ENCODE measurements at regions not wholly inside any gene's neighbourhood (a gene's known extent, or its start where the extent isn't known, plus 50 kb on each side); places are given as distances from the start of the nearest gene placed in this dataset.

- Mint-ChIP-seq H3K27ac (no peak overlapping the region), H3K4me1 (peaks cover 0 to 9% (median 0%) of the 10 kb centered on the region in 3 donors), H3K27me3 (peaks cover 6 to 8% of the 10 kb centered on the region in 2 donors), H3K4me3 (no peak overlapping the region), H3K9me3 (peaks cover 0 to 3% (median 0%) of the 10 kb centered on the region in 3 donors), H3K36me3 (no peaks in the 10 kb centered on the region)
- ChIA-PET CTCF (no interaction called here), POLR2A (no interaction called here)
- ATAC-seq (replicated peaks in 1 of 4), result no peak
- no peak for DNase-seq
- Histone ChIP-seq H3K9me3 (no peaks in the 10 kb centered on the region), H3K27ac (ENCODE audit: low read length) (no peak overlapping the region), H3K36me3 (ENCODE audit: control insufficient read depth in 2 of 2, extremely low read depth in 1 of 2, insufficient read depth in 1 of 2, low read length in 1 of 2) (no peaks in the 10 kb centered on the region), H3K27me3 (replicated peaks in 1 of 2; ENCODE audit: control insufficient read depth in 2 of 2, extremely low read depth in 1 of 2, insufficient read depth in 2 of 2, low read length in 1 of 2) (peaks cover 0 to 22% of the 10 kb centered on the region in 2 experiments), H3K4me3 (ENCODE audit: control insufficient read depth in 1 of 2, extremely low read depth in 1 of 2, low read length in 1 of 2) (no peak overlapping the region), H3K4me1 (ENCODE audit: control insufficient read depth in 1 of 2, extremely low read depth in 1 of 2, insufficient read depth in 2 of 2, low read length in 2 of 2) (no peaks in the 10 kb centered on the region)
- WGBS (ENCODE audit: insufficient coverage), result 98% methylated on average over 6 of the region's 8 CpGs
Measured at GRCh38 chr18:78655921-78656320, 323.7 kb upstream of the SALL3 start.

- Mint-ChIP-seq H3K9me3 (peaks cover 0 to 3% (median 0%) of the 10 kb centered on the region in 3 donors), H3K4me3 (no peak overlapping the region), H3K27me3 (peaks cover 8% of the 10 kb centered on the region in 2 donors), H3K4me1 (peaks cover 0 to 9% (median 0%) of the 10 kb centered on the region in 3 donors), H3K27ac (no peak overlapping the region), H3K36me3 (no peaks in the 10 kb centered on the region)
- ChIA-PET CTCF (no interaction called here), POLR2A (no interaction called here)
- Histone ChIP-seq H3K4me3 (ENCODE audit: control insufficient read depth in 1 of 2, extremely low read depth in 1 of 2, low read length in 1 of 2) (no peak overlapping the region), H3K27me3 (replicated peaks in 1 of 2; ENCODE audit: control insufficient read depth in 2 of 2, extremely low read depth in 1 of 2, insufficient read depth in 2 of 2, low read length in 1 of 2) (peaks cover 0 to 19% of the 10 kb centered on the region in 2 experiments), H3K9me3 (no peaks in the 10 kb centered on the region), H3K36me3 (ENCODE audit: control insufficient read depth in 2 of 2, extremely low read depth in 1 of 2, insufficient read depth in 1 of 2, low read length in 1 of 2) (no peaks in the 10 kb centered on the region), H3K4me1 (ENCODE audit: control insufficient read depth in 1 of 2, extremely low read depth in 1 of 2, insufficient read depth in 2 of 2, low read length in 2 of 2) (no peaks in the 10 kb centered on the region), H3K27ac (ENCODE audit: low read length) (no peak overlapping the region)
- no peak for DNase-seq
- 87% methylated on average over 18 of the region's 21 CpGs for WGBS (ENCODE audit: insufficient coverage)
- ATAC-seq (replicated peaks in 1 of 4), result no peak
Measured at GRCh38 chr18:78656346-78656925, 323.2 kb upstream of the SALL3 start.

- no peaks in the 10 kb centered on the region for H3K36me3 Mint-ChIP-seq
- Histone ChIP-seq H3K27me3 (replicated peaks in 1 of 2; ENCODE audit: control insufficient read depth in 2 of 2, extremely low read depth in 1 of 2, insufficient read depth in 2 of 2, low read length in 1 of 2) (peaks cover 0 to 19% of the 10 kb centered on the region in 2 experiments), H3K9me3 (no peaks in the 10 kb centered on the region), H3K4me3 (ENCODE audit: control insufficient read depth in 1 of 2, extremely low read depth in 1 of 2, low read length in 1 of 2) (no peak overlapping the region), H3K36me3 (ENCODE audit: control insufficient read depth in 2 of 2, extremely low read depth in 1 of 2, insufficient read depth in 1 of 2, low read length in 1 of 2) (no peaks in the 10 kb centered on the region), H3K27ac (ENCODE audit: low read length) (no peak overlapping the region), H3K4me1 (ENCODE audit: control insufficient read depth in 1 of 2, extremely low read depth in 1 of 2, insufficient read depth in 2 of 2, low read length in 2 of 2) (no peaks in the 10 kb centered on the region)
- H3K27ac Mint-ChIP-seq, result no peak overlapping the region
- H3K27me3 Mint-ChIP-seq, result peaks cover 8% of the 10 kb centered on the region in 2 donors
- 90% methylated on average over 7 of the region's 8 CpGs for WGBS (ENCODE audit: insufficient coverage)
- DNase-seq (no peak), ATAC-seq (replicated peaks in 1 of 4) (no peak)
- POLR2A ChIA-PET, result no interaction called here
- no peak overlapping the region for H3K4me3 Mint-ChIP-seq
- H3K9me3 Mint-ChIP-seq, result no peaks in the 10 kb centered on the region
- CTCF ChIA-PET, result no interaction called here
- H3K4me1 Mint-ChIP-seq, result peaks cover 0 to 9% (median 0%) of the 10 kb centered on the region in 3 donors
Measured at GRCh38 chr18:78658531-78658930, 321.1 kb upstream of the SALL3 start.

GRCh38 chr18:78659057-78659456, 320.6 kb upstream of the SALL3 start:
- H3K4me1 ChIP-seq (ENCODE audit: control insufficient read depth in 1 of 2, extremely low read depth in 1 of 2, insufficient read depth in 2 of 2, low read length in 2 of 2), result no peaks in the 10 kb centered on the region
- ChIA-PET CTCF (no interaction called here), POLR2A (no interaction called here)
- Mint-ChIP-seq H3K36me3 (no peaks in the 10 kb centered on the region), H3K27me3 (peaks cover 8% of the 10 kb centered on the region in 2 donors), H3K4me3 (no peak overlapping the region), H3K27ac (no peak overlapping the region), H3K9me3 (no peaks in the 10 kb centered on the region), H3K4me1 (peaks cover 0 to 9% (median 0%) of the 10 kb centered on the region in 3 donors)
- WGBS (ENCODE audit: insufficient coverage), result 79% methylated on average over 8 of the region's 14 CpGs
- H3K9me3 ChIP-seq, result no peaks in the 10 kb centered on the region
- H3K27ac ChIP-seq (ENCODE audit: low read length), result no peak overlapping the region
- H3K36me3 ChIP-seq (ENCODE audit: control insufficient read depth in 2 of 2, extremely low read depth in 1 of 2, insufficient read depth in 1 of 2, low read length in 1 of 2), result no peaks in the 10 kb centered on the region
- peaks cover 0 to 19% of the 10 kb centered on the region in 2 experiments for H3K27me3 ChIP-seq (replicated peaks in 1 of 2; ENCODE audit: control insufficient read depth in 2 of 2, extremely low read depth in 1 of 2, insufficient read depth in 2 of 2, low read length in 1 of 2)
- H3K4me3 ChIP-seq (ENCODE audit: control insufficient read depth in 1 of 2, extremely low read depth in 1 of 2, low read length in 1 of 2), result no peak overlapping the region
- DNase-seq, result no peak
- ATAC-seq (replicated peaks in 1 of 4), result no peak

- Histone ChIP-seq H3K9me3 (no peaks in the 10 kb centered on the region), H3K36me3 (ENCODE audit: control insufficient read depth in 2 of 2, extremely low read depth in 1 of 2, insufficient read depth in 1 of 2, low read length in 1 of 2) (no peaks in the 10 kb centered on the region), H3K4me3 (ENCODE audit: control insufficient read depth in 1 of 2, extremely low read depth in 1 of 2, low read length in 1 of 2) (no peak overlapping the region), H3K27ac (ENCODE audit: low read length) (no peak overlapping the region), H3K27me3 (replicated peaks in 1 of 2; ENCODE audit: control insufficient read depth in 2 of 2, extremely low read depth in 1 of 2, insufficient read depth in 2 of 2, low read length in 1 of 2) (peaks cover 0 to 19% of the 10 kb centered on the region in 2 experiments), H3K4me1 (ENCODE audit: control insufficient read depth in 1 of 2, extremely low read depth in 1 of 2, insufficient read depth in 2 of 2, low read length in 2 of 2) (no peaks in the 10 kb centered on the region)
- Mint-ChIP-seq H3K4me3 (no peak overlapping the region), H3K4me1 (peaks cover 0 to 9% (median 0%) of the 10 kb centered on the region in 3 donors), H3K27me3 (peaks cover 8% of the 10 kb centered on the region in 2 donors), H3K9me3 (no peaks in the 10 kb centered on the region), H3K27ac (no peak overlapping the region), H3K36me3 (no peaks in the 10 kb centered on the region)
- ATAC-seq (replicated peaks in 1 of 4), result peak in 1 of 4 experiments; percentile 32
- DNase-seq, result peak in 3 of 35 experiments; percentile 9 to 16 (median 13)
- CTCF ChIA-PET, result no interaction called here
- POLR2A ChIA-PET, result no interaction called here
- WGBS (ENCODE audit: insufficient coverage), result 41% methylated on average over 13 of the region's 16 CpGs
Measured at GRCh38 chr18:78659748-78660147, 319.9 kb upstream of the SALL3 start.

GRCh38 chr18:78660311-78660710, 319.3 kb upstream of the SALL3 start:
- H3K36me3 ChIP-seq (ENCODE audit: control insufficient read depth in 2 of 2, extremely low read depth in 1 of 2, insufficient read depth in 1 of 2, low read length in 1 of 2), result no peaks in the 10 kb centered on the region
- DNase-seq (no peak), ATAC-seq (replicated peaks in 1 of 4) (no peak)
- H3K9me3 Mint-ChIP-seq, result no peaks in the 10 kb centered on the region
- WGBS (ENCODE audit: insufficient coverage), result 75% methylated on average over 10 of the region's 10 CpGs
- H3K4me1 Mint-ChIP-seq, result peaks cover 0 to 9% (median 0%) of the 10 kb centered on the region in 3 donors
- no peak overlapping the region for H3K27ac Mint-ChIP-seq
- H3K27ac ChIP-seq (ENCODE audit: low read length), result no peak overlapping the region
- POLR2A ChIA-PET, result no interaction called here
- no peak overlapping the region for H3K4me3 ChIP-seq (ENCODE audit: control insufficient read depth in 1 of 2, extremely low read depth in 1 of 2, low read length in 1 of 2)
- peaks cover 8% of the 10 kb centered on the region in 2 donors for H3K27me3 Mint-ChIP-seq
- no peaks in the 10 kb centered on the region for H3K4me1 ChIP-seq (ENCODE audit: control insufficient read depth in 1 of 2, extremely low read depth in 1 of 2, insufficient read depth in 2 of 2, low read length in 2 of 2)
- H3K9me3 ChIP-seq, result no peaks in the 10 kb centered on the region
- H3K4me3 Mint-ChIP-seq, result no peak overlapping the region
- H3K36me3 Mint-ChIP-seq, result no peaks in the 10 kb centered on the region
- CTCF ChIA-PET, result no interaction called here
- peaks cover 0 to 19% of the 10 kb centered on the region in 2 experiments for H3K27me3 ChIP-seq (replicated peaks in 1 of 2; ENCODE audit: control insufficient read depth in 2 of 2, extremely low read depth in 1 of 2, insufficient read depth in 2 of 2, low read length in 1 of 2)

GRCh38 chr18:78661316-78661715, 318.3 kb upstream of the SALL3 start:
- no peaks in the 10 kb centered on the region for H3K36me3 Mint-ChIP-seq
- no peak overlapping the region for H3K27ac ChIP-seq (ENCODE audit: low read length)
- no peaks in the 10 kb centered on the region for H3K4me1 ChIP-seq (ENCODE audit: control insufficient read depth in 1 of 2, extremely low read depth in 1 of 2, insufficient read depth in 2 of 2, low read length in 2 of 2)
- H3K4me1 Mint-ChIP-seq, result peaks cover 0 to 9% (median 0%) of the 10 kb centered on the region in 3 donors
- ATAC-seq (replicated peaks in 1 of 4) (no peak), DNase-seq (no peak)
- H3K27ac Mint-ChIP-seq, result no peak overlapping the region
- H3K9me3 ChIP-seq, result no peaks in the 10 kb centered on the region
- 84% methylated on average over 5 of the region's 9 CpGs for WGBS (ENCODE audit: insufficient coverage)
- POLR2A ChIA-PET, result no interaction called here
- H3K27me3 ChIP-seq (replicated peaks in 1 of 2; ENCODE audit: control insufficient read depth in 2 of 2, extremely low read depth in 1 of 2, insufficient read depth in 2 of 2, low read length in 1 of 2), result peaks cover 0 to 19% of the 10 kb centered on the region in 2 experiments
- H3K4me3 Mint-ChIP-seq, result no peak overlapping the region
- H3K36me3 ChIP-seq (ENCODE audit: control insufficient read depth in 2 of 2, extremely low read depth in 1 of 2, insufficient read depth in 1 of 2, low read length in 1 of 2), result no peaks in the 10 kb centered on the region
- H3K27me3 Mint-ChIP-seq, result peaks cover 8% of the 10 kb centered on the region in 2 donors
- H3K4me3 ChIP-seq (ENCODE audit: control insufficient read depth in 1 of 2, extremely low read depth in 1 of 2, low read length in 1 of 2), result no peak overlapping the region
- CTCF ChIA-PET, result no interaction called here
- no peaks in the 10 kb centered on the region for H3K9me3 Mint-ChIP-seq
